ENCODE measurements at regions not wholly inside any gene's neighbourhood (a gene's known extent, or its start where the extent isn't known, plus 50 kb on each side); places are given as distances from the start of the nearest gene placed in this dataset.

GRCh38 chr21:32183396-32183795 lies 95.5 kb downstream of the MIS18A start:
- DNase-seq, result no peak

- no peak for DNase-seq
These were observed 96.4 kb downstream of the MIS18A start for GRCh38 chr21:32182449-32182848.

GRCh38 chr21:32181457-32181856 lies 97.4 kb downstream of the MIS18A start:
- no peak for DNase-seq

- DNase-seq, result no peak
These were observed 104.0 kb downstream of the MIS18A start for GRCh38 chr21:32174819-32175218.

- DNase-seq, result no peak
These were observed 105.6 kb downstream of the MIS18A start for GRCh38 chr21:32173121-32173724.

- DNase-seq, result no peak
These were observed 106.7 kb downstream of the MIS18A start for GRCh38 chr21:32172106-32172505.

GRCh38 chr21:32167513-32167912 lies 111.3 kb downstream of the MIS18A start:
- DNase-seq, result no peak

- DNase-seq, result no peak
These were observed 115.5 kb downstream of the MIS18A start for GRCh38 chr21:32163386-32163785.

GRCh38 chr21:32162727-32163320 lies 116.0 kb downstream of the MIS18A start:
- DNase-seq, result no peak

- no peak for DNase-seq
These were observed 123.6 kb downstream of the MIS18A start for GRCh38 chr21:32155226-32155625.

- no peak for DNase-seq
These were observed 131.8 kb downstream of the MIS18A start for GRCh38 chr21:32147041-32147440.

GRCh38 chr21:32144851-32145250 lies 134.0 kb downstream of the MIS18A start:
- DNase-seq, result no peak

GRCh38 chr21:32143241-32143939 lies 135.5 kb downstream of the MIS18A start:
- DNase-seq, result no peak

- no peak for DNase-seq
These were observed 137.6 kb downstream of the MIS18A start for GRCh38 chr21:32141318-32141633.

GRCh38 chr21:32140604-32141317 lies 138.1 kb downstream of the MIS18A start:
- no peak for DNase-seq

- no peak for DNase-seq
These were observed 138.7 kb downstream of the MIS18A start for GRCh38 chr21:32140151-32140550.

GRCh38 chr21:32138658-32139057 lies 140.2 kb downstream of the MIS18A start:
- no peak for DNase-seq

- DNase-seq, result no peak
These were observed 140.9 kb downstream of the MIS18A start for GRCh38 chr21:32137931-32138330.

GRCh38 chr21:32137266-32137665 lies 141.6 kb downstream of the MIS18A start:
- no peak for DNase-seq

GRCh38 chr21:32136546-32136945 lies 142.3 kb downstream of the MIS18A start:
- no peak for DNase-seq

GRCh38 chr21:32135401-32136363 lies 143.2 kb downstream of the MIS18A start:
- DNase-seq, result peak in 1 of 14 donors; percentile 7

GRCh38 chr21:32134441-32135130 lies 144.3 kb downstream of the MIS18A start:
- no peak for DNase-seq

Measured in C1 segment of cervical spinal cord (tissue), 14 donors.